H1 (cell line): ENCODE measurements at regions not wholly inside any gene's neighbourhood (a gene's known extent, or its start where the extent isn't known, plus 50 kb on each side); places are given as distances from the start of the nearest gene placed in this dataset.

ENCODE experiments used
- CTCF ChIA-PET: fragments of 300-600 bp; sonication (Branson Sonifier 250); formaldehyde crosslinking; loops from one replicate; lab custom pipeline; 2021; ENCODE audit not compliant: partially characterized antibody; lab: Charles Lee
- POLR2A ChIA-PET: fragments of 300-600 bp; sonication (Branson Sonifier 250); formaldehyde crosslinking; loops from one replicate; lab custom pipeline; 2021; ENCODE audit warnings: inconsistent platforms; ENCODE audit not compliant: partially characterized antibody; lab: Charles Lee
- DNase-seq, 2 experiments: peaks; one replicate each; pipeline versions ENCODE4 v3.0.0 to v3.0.0-alpha.2; 2010 to 2022; ENCODE audit warnings: low spot score in 2 of 2, low read depth in 1 of 2, mixed read lengths in 1 of 2
- FAIRE-seq: peaks from 2 replicates; lab custom pipeline; 2011; peaks lifted over from hg19 to GRCh38; lab: Jason Lieb, UNC
- H2AFZ ChIP-seq: 2 replicates; pipeline ENCODE4 v1.8.1; 2012; ENCODE audit warnings: low read length, inconsistent platforms
- H2AK5ac ChIP-seq: 2 replicates; pipeline ENCODE4 v1.6.1; 2013; ENCODE audit warnings: low read depth, low read length
- H2BK120ac ChIP-seq: replicated peaks from 2 replicates; pipeline ENCODE3; 2013; ENCODE audit warnings: low read depth, low read length, inconsistent platforms
- H2BK12ac ChIP-seq: 2 replicates; pipeline ENCODE4 v1.6.1; 2013; ENCODE audit warnings: low read depth, low read length
- H2BK15ac ChIP-seq: 2 replicates; pipeline ENCODE4 v1.6.1; 2013; ENCODE audit warnings: low read length
- H2BK20ac ChIP-seq: 2 replicates; pipeline ENCODE4 v1.6.1; 2013; ENCODE audit warnings: low read length
- H2BK5ac ChIP-seq: 2 replicates; pipeline ENCODE4 v1.6.1; 2013; ENCODE audit warnings: low read depth, low read length
- H3K14ac ChIP-seq: 2 replicates; pipeline ENCODE4 v1.6.1; 2013; ENCODE audit warnings: inconsistent platforms; ENCODE audit not compliant: insufficient read length
- H3K18ac ChIP-seq: 2 replicates; pipeline ENCODE4 v1.6.1; 2013; ENCODE audit warnings: low read length; ENCODE audit errors: extremely low read depth
- H3K23ac ChIP-seq: 2 replicates; pipeline ENCODE4 v1.6.1; 2013; ENCODE audit warnings: inconsistent platforms; ENCODE audit not compliant: insufficient read length
- H3K23me2 ChIP-seq: 2 replicates; pipeline ENCODE4 v1.6.1; 2013; ENCODE audit warnings: low read depth, low read length
- H3K27ac ChIP-seq: 2 replicates; pipeline ENCODE4 v1.6.1; 2011; ENCODE audit warnings: low read depth, low read length, inconsistent platforms
- H3K27me3 ChIP-seq, 4 experiments: replicated peaks in 1 of 4; 1 replicate in 1 of 4; 2 replicates in 3 of 4; pipeline versions ENCODE4 v1.6.1 to v1.8.1; 2011 to 2013; ENCODE audit warnings: low read length in 3 of 4, mild to moderate bottlenecking in 3 of 4, inconsistent platforms in 2 of 4, mixed read lengths in 2 of 4, moderate library complexity in 1 of 4; ENCODE audit not compliant: control insufficient read depth in 3 of 4, insufficient read depth in 3 of 4; ENCODE audit errors: extremely low read depth in 1 of 4
- H3K36me3 ChIP-seq, 4 experiments: 2 replicates each; pipeline versions ENCODE4 v1.6.1 to v1.8.1; 2011 to 2013; ENCODE audit warnings: mild to moderate bottlenecking in 4 of 4, low read length in 3 of 4, moderate library complexity in 2 of 4, control low read depth in 1 of 4, inconsistent platforms in 1 of 4; ENCODE audit not compliant: insufficient read depth in 4 of 4, control insufficient read depth in 2 of 4
- H3K4ac ChIP-seq: replicated peaks from 2 replicates; pipeline ENCODE3; 2013; ENCODE audit warnings: low read length, low read depth, mixed read lengths, inconsistent platforms; ENCODE audit not compliant: insufficient read length
- H3K4me1 ChIP-seq, 4 experiments: replicated peaks in 1 of 4; 1 replicate in 1 of 4; 2 replicates in 3 of 4; pipeline versions ENCODE4 v1.6.1 to v1.8.1; 2011 to 2013; ENCODE audit warnings: low read length in 3 of 4, inconsistent platforms in 2 of 4, mixed read lengths in 1 of 4; ENCODE audit not compliant: insufficient read depth in 4 of 4, control insufficient read depth in 3 of 4
- H3K4me2 ChIP-seq, 2 experiments: 2 replicates each; pipeline versions ENCODE4 v1.6.1 to v1.8.1; 2011 to 2013; ENCODE audit warnings: low read depth in 2 of 2, low read length in 2 of 2, control low read depth in 1 of 2, inconsistent platforms in 1 of 2, mild to moderate bottlenecking in 1 of 2; ENCODE audit not compliant: insufficient read depth in 1 of 2
- H3K4me3 ChIP-seq, 4 experiments: fragments of 200-600, 300-600 bp in 1 of 4; sonication (generic), shearing (Covaris generic), sonication (Bioruptor Twin) in 1 of 4; 2 replicates each; pipeline versions ENCODE4 v1.5.1 to v1.8.1; 2011 to 2016; ENCODE audit warnings: low read length in 4 of 4, low read depth in 3 of 4, control low read depth in 2 of 4, inconsistent platforms in 2 of 4, mild to moderate bottlenecking in 2 of 4, mixed read lengths in 1 of 4, moderate library complexity in 1 of 4; ENCODE audit not compliant: insufficient read depth in 2 of 4; ENCODE audit errors: extremely low read depth in 1 of 4
- H3K56ac ChIP-seq: replicated peaks from 2 replicates; pipeline ENCODE3; 2013; ENCODE audit warnings: low read depth, mild to moderate bottlenecking, mixed read lengths, low read length, inconsistent platforms; ENCODE audit not compliant: insufficient read length
- H3K79me1 ChIP-seq: 2 replicates; pipeline ENCODE4 v1.6.1; 2013; ENCODE audit warnings: low read depth, low read length, control low read depth
- H3K79me2 ChIP-seq, 2 experiments: 2 replicates each; pipeline versions ENCODE4 v1.6.1 to v1.8.1; 2012 to 2013; ENCODE audit warnings: low read length in 2 of 2, mild to moderate bottlenecking in 2 of 2, inconsistent platforms in 1 of 2; ENCODE audit not compliant: insufficient read depth in 2 of 2, control insufficient read depth in 1 of 2
- H3K9ac ChIP-seq, 4 experiments: replicated peaks in 1 of 4; 1 replicate in 1 of 4; 2 replicates in 3 of 4; pipeline versions ENCODE4 v1.6.1 to v1.8.1; 2011 to 2013; ENCODE audit warnings: low read depth in 3 of 4, low read length in 3 of 4, control low read depth in 2 of 4, mild to moderate bottlenecking in 2 of 4, moderate library complexity in 2 of 4, inconsistent platforms in 1 of 4; ENCODE audit errors: extremely low read depth in 1 of 4
- H3K9me3 ChIP-seq, 2 experiments: 2 replicates each; pipeline versions ENCODE4 v1.6.1 to v1.8.1; 2012 to 2013; ENCODE audit warnings: mild to moderate bottlenecking in 2 of 2, moderate library complexity in 2 of 2, control low read depth in 1 of 2, inconsistent platforms in 1 of 2, low read depth in 1 of 2, low read length in 1 of 2, mixed read lengths in 1 of 2; ENCODE audit not compliant: insufficient read depth in 2 of 2
- H4K20me1 ChIP-seq, 2 experiments: replicated peaks in 1 of 2; 2 replicates each; pipeline versions ENCODE3 to v1.8.1; 2011 to 2013; ENCODE audit warnings: inconsistent platforms in 2 of 2, low read length in 2 of 2, mild to moderate bottlenecking in 1 of 2; ENCODE audit not compliant: insufficient read depth in 2 of 2, control insufficient read depth in 1 of 2
- H4K5ac ChIP-seq: 2 replicates; pipeline ENCODE4 v1.6.1; 2013; ENCODE audit warnings: low read length, low read depth, mixed read lengths, inconsistent platforms; ENCODE audit not compliant: insufficient read length
- H4K8ac ChIP-seq: 2 replicates; pipeline ENCODE4 v1.8.0; 2013; ENCODE audit warnings: mild to moderate bottlenecking, moderate library complexity, low read length, inconsistent platforms; ENCODE audit not compliant: insufficient read depth; ENCODE audit errors: extremely low read depth
- H4K91ac ChIP-seq: replicated peaks from 2 replicates; pipeline ENCODE3; 2013; ENCODE audit warnings: low read length, mixed read lengths, inconsistent platforms; ENCODE audit not compliant: insufficient read length
- BCL11A ChIP-seq, 2 experiments: IDR thresholded peaks; one replicate each; pipeline ENCODE4 v1.6.1; 2011; ENCODE audit warnings: low read depth in 2 of 2, low read length in 2 of 2, mild to moderate bottlenecking in 2 of 2
- BRCA1 ChIP-seq: IDR thresholded peaks from 2 replicates; pipeline ENCODE4 v1.6.1; 2012; ENCODE audit warnings: low read depth, low read length, improper control_type of control experiment
- CEBPB ChIP-seq: IDR thresholded peaks from 2 replicates; pipeline ENCODE4 v1.6.1; 2012; ENCODE audit warnings: low read depth, low read length
- CHD1 ChIP-seq: IDR thresholded peaks from 2 replicates; pipeline ENCODE4 v1.6.1; 2012; ENCODE audit warnings: low read depth, low read length, improper control_type of control experiment
- CTBP2 ChIP-seq: IDR thresholded peaks from 2 replicates; pipeline ENCODE4 v1.7.0; 2011; ENCODE audit warnings: borderline replicate concordance, mild to moderate bottlenecking, moderate library complexity, mixed read lengths, low read length; ENCODE audit not compliant: insufficient read depth, insufficient read length
- HDAC2 ChIP-seq, 2 experiments: fragments of 300-600 bp in 1 of 2; sonication (generic) in 1 of 2; IDR thresholded peaks; 2 replicates each; pipeline ENCODE4 v1.6.1; 2011 to 2012; ENCODE audit warnings: low read depth in 2 of 2, low read length in 2 of 2, mild to moderate bottlenecking in 2 of 2, moderate library complexity in 2 of 2, borderline replicate concordance in 1 of 2, inconsistent platforms in 1 of 2
- POLR2AphosphoS5 ChIP-seq: IDR thresholded peaks from 2 replicates; pipeline ENCODE4 v1.6.1; 2011; ENCODE audit warnings: low read depth, low read length
- RBBP5 ChIP-seq: IDR thresholded peaks from 2 replicates; pipeline ENCODE4 v1.7.1; 2012; ENCODE audit warnings: low read depth, mild to moderate bottlenecking, inconsistent platforms, low read length, moderate library complexity, borderline replicate concordance
- RFX5 ChIP-seq: IDR thresholded peaks from 2 replicates; pipeline ENCODE4 v1.6.1; 2011; ENCODE audit warnings: low read depth, low read length, improper control_type of control experiment, borderline replicate concordance
- SIX5 ChIP-seq: IDR thresholded peaks from 2 replicates; pipeline ENCODE4 v1.6.1; 2011; ENCODE audit warnings: mild to moderate bottlenecking, low read depth, low read length
- SP2 ChIP-seq: IDR thresholded peaks from 2 replicates; pipeline ENCODE4 v1.6.1; 2012; ENCODE audit warnings: mild to moderate bottlenecking, low read length, inconsistent platforms
- TAF7 ChIP-seq: optimal IDR thresholded peaks from 2 replicates; pipeline ENCODE3; 2011; ENCODE audit warnings: low read depth, mild to moderate bottlenecking, inconsistent platforms, low read length, moderate library complexity, borderline replicate concordance
- TCF12 ChIP-seq: IDR thresholded peaks from 2 replicates; pipeline ENCODE4 v1.6.1; 2011; ENCODE audit warnings: low read depth, mild to moderate bottlenecking, low read length
- ZNF274 ChIP-seq: IDR thresholded peaks from 2 replicates; pipeline ENCODE4 v1.7.0; 2012; ENCODE audit warnings: low read length, borderline replicate concordance; ENCODE audit errors: extremely low read depth
- WGBS, 2 experiments: shearing (Covaris generic) in 1 of 2; methylation state at CpG; one replicate each; pipeline versions ENCODE4 v1.1.6 to v1.1.7; 2013 to 2015; ENCODE audit warnings: low lambda C conversion rate in 2 of 2, mixed read lengths in 2 of 2, inconsistent platforms in 1 of 2, low coverage in 1 of 2, missing lambda C conversion rate in 1 of 2; ENCODE audit not compliant: insufficient replicate concordance in 2 of 2, insufficient coverage in 1 of 2, insufficient read length in 1 of 2; ENCODE audit errors: extremely low coverage in 1 of 2, missing lambda C conversion rate in 1 of 2; 5-methylcytosine and 5-hydroxymethylcytosine counted together

DNA sequence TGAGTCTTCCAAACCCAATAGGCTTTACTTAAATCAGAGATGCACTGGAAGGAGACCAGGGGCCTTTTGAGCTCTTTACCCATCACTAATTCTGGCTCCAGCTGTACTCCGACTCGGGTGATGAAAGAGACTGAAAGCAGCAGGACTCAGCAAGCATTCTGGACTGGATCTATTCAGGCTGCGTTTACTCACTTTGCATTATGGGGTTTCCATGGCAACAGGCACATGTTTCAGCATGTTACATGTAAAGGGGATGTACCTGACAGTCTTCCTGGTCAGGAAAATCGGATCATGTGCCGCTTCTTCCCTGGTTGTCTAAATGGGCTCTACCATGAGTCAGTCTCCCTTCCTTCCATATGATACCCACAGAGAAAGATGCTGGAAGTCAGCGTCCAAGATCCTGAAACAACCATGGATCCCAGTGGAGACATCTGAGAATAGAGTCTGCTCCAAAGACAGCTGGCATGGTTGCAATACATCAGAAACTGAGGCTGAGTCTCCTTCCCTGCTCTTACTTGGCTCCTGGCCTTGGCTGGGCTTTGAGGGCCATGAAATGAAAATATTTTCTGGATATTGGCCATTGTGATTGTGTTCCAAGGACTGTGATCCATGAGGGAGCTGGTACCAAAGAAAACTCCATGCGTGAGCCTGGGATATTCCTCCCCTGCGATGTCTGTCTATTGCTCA lies 102.5 kb upstream of the TNC start:
- no peak overlapping the region for H2BK120ac ChIP-seq
- H3K23me2 ChIP-seq: no peaks in the 10 kb centered on the region
- no peak overlapping the region for H4K91ac ChIP-seq
- no peak overlapping the region for H3K9ac ChIP-seq
- H3K56ac ChIP-seq: no peak overlapping the region
- H4K8ac ChIP-seq: no peak overlapping the region
- ChIA-PET CTCF (interaction anchor here (0.5 to 0.9 kb wide), 2 partner anchors 251 to 372 kb away, joined by 3 to 4 read pairs; no protein-coding TSS in a partner anchor), POLR2A (interaction anchor here (1.2 kb wide), 1 partner anchor 17 kb away, joined by 3 read pairs; no protein-coding TSS in a partner anchor)
- H3K36me3 ChIP-seq: no peaks in the 10 kb centered on the region
- DNase-seq (no peak), FAIRE-seq (no peak)
- H2AFZ ChIP-seq: no peak overlapping the region
- no peak overlapping the region for H3K4me2 ChIP-seq
- no peak overlapping the region for H2BK15ac ChIP-seq
- H3K79me1 ChIP-seq: no peaks in the 10 kb centered on the region
- H3K4ac ChIP-seq: no peak overlapping the region
- TF ChIP-seq RBBP5 (no peak), ZNF274 (no peak), SIX5 (no peak), TCF12 (no peak), CTBP2 (no peak), CHD1 (no peak), HDAC2 (IDR thresholded peaks at IDR 0.05; ENCODE audit: borderline replicate concordance in 1 of 2, low read depth in 2 of 2, low read length in 2 of 2) (no peak), SP2 (no peak), RFX5 (no peak), TAF7 (no peak), CEBPB (no peak), BRCA1 (no peak), BCL11A (IDR thresholded peaks at IDR 0.05; ENCODE audit: low read depth in 2 of 2, low read length in 2 of 2) (no peak), POLR2AphosphoS5 (no peak)
- no peak overlapping the region for H3K18ac ChIP-seq
- H2BK5ac ChIP-seq: no peak overlapping the region
- H2AK5ac ChIP-seq: no peak overlapping the region
- no peak overlapping the region for H3K4me3 ChIP-seq
- no peaks in the 10 kb centered on the region for H3K4me1 ChIP-seq
- no peak overlapping the region for H2BK20ac ChIP-seq
- WGBS, 2 experiments: 94% methylated on average over 8 of the region's 8 CpGs; no CpG with 5 or more reads in 1 of the 2 experiments
- H3K14ac ChIP-seq: no peak overlapping the region
- no peak overlapping the region for H4K5ac ChIP-seq
- no peaks in the 10 kb centered on the region for H3K9me3 ChIP-seq
- H3K27ac ChIP-seq: no peak overlapping the region
- no peaks in the 10 kb centered on the region for H3K27me3 ChIP-seq
- H4K20me1 ChIP-seq: no peaks in the 10 kb centered on the region
- H2BK12ac ChIP-seq: no peak overlapping the region
- H3K23ac ChIP-seq: no peak overlapping the region
- H3K79me2 ChIP-seq: no peaks in the 10 kb centered on the region
